Fibroblast of skin of right biceps (primary cell): ENCODE measurements at regions not wholly inside any gene's neighbourhood (a gene's known extent, or its start where the extent isn't known, plus 50 kb on each side); places are given as distances from the start of the nearest gene placed in this dataset.
"Not testable (repeated sequence)": the region's sequence is repeated elsewhere in the genome, so short reads cannot be mapped to it uniquely, and the experiment has no call there.

Experiments
- DNase-seq: peaks from one replicate; pipeline ENCODE4 v3.0.0-alpha.2; 2013

GRCh38 chr6:4224067-4224978, 88.9 kb upstream of the ECI2 start:
- peak; percentile 61 for DNase-seq

GRCh38 chr6:4220558-4220957, 85.2 kb upstream of the ECI2 start:
- DNase-seq: peak; percentile 22

GRCh38 chr6:4218619-4219317, 83.4 kb upstream of the ECI2 start:
- not testable (repeated sequence) for DNase-seq

GRCh38 chr6:4212588-4212987, 77.2 kb upstream of the ECI2 start:
- DNase-seq: no peak

GRCh38 chr6:4210629-4211419, 75.4 kb upstream of the ECI2 start:
- peak; percentile 45 for DNase-seq

- no peak for DNase-seq
Measured at GRCh38 chr6:4209196-4209595, 73.8 kb upstream of the ECI2 start.

GRCh38 chr6:4208158-4208557, 72.8 kb upstream of the ECI2 start:
- no peak for DNase-seq

GRCh38 chr6:4203642-4204417, 68.5 kb upstream of the ECI2 start:
- DNase-seq: not testable (repeated sequence)

- DNase-seq: no peak
Measured at GRCh38 chr6:4192627-4193026, 57.3 kb upstream of the ECI2 start.

GRCh38 chr6:4192173-4192572, 56.8 kb upstream of the ECI2 start:
- no peak for DNase-seq

- DNase-seq: no peak
Measured at GRCh38 chr6:4191271-4191721, 55.9 kb upstream of the ECI2 start.

- DNase-seq: no peak
Measured at GRCh38 chr6:4189249-4189648, 53.9 kb upstream of the ECI2 start.

- no peak for DNase-seq
Measured at GRCh38 chr6:4188801-4189200, 53.4 kb upstream of the ECI2 start.

GRCh38 chr6:4187480-4187879, 52.1 kb upstream of the ECI2 start:
- no peak for DNase-seq

- DNase-seq: no peak
Measured at GRCh38 chr6:4186385-4186784, 51.0 kb upstream of the ECI2 start.

- no peak for DNase-seq
Measured at GRCh38 chr6:4185846-4186245, 50.5 kb upstream of the ECI2 start.

GRCh38 chr6:4185419-4185818, 50.0 kb upstream of the ECI2 start:
- DNase-seq: no peak
